HG03571 (cell line): ENCODE measurements at regions not wholly inside any gene's neighbourhood (a gene's known extent, or its start where the extent isn't known, plus 50 kb on each side); places are given as distances from the start of the nearest gene placed in this dataset.

Source experiments
- ATAC-seq: cut with Tn5 transposase; IDR thresholded peaks from one replicate; pipeline ENCODE4 v1.9.1; 2021; ENCODE audit not compliant: unreplicated experiment

- ATAC-seq, result no peak
Measured at GRCh38 chr7:145928937-145929336, 187.7 kb upstream of the CNTNAP2 start.

- ATAC-seq, result no peak
Measured at GRCh38 chr7:145919712-145920111, 196.9 kb upstream of the CNTNAP2 start.

- no peak for ATAC-seq
Measured at GRCh38 chr7:145916776-145917175, 199.8 kb upstream of the CNTNAP2 start.

GRCh38 chr7:145915679-145916078 lies 200.9 kb upstream of the CNTNAP2 start:
- ATAC-seq, result no peak

GRCh38 chr7:145909991-145910513 lies 206.5 kb upstream of the CNTNAP2 start:
- ATAC-seq, result no peak

- ATAC-seq, result no peak
Measured at GRCh38 chr7:145903658-145904057, 212.9 kb upstream of the CNTNAP2 start.

GRCh38 chr7:145902123-145902522 lies 214.5 kb upstream of the CNTNAP2 start:
- no peak for ATAC-seq

GRCh38 chr7:145899938-145900337 lies 216.7 kb upstream of the CNTNAP2 start:
- no peak for ATAC-seq

- no peak for ATAC-seq
Measured at GRCh38 chr7:145893925-145894535, 222.6 kb upstream of the CNTNAP2 start.

- no peak for ATAC-seq
Measured at GRCh38 chr7:145884716-145885514, 231.7 kb upstream of the CNTNAP2 start.

GRCh38 chr7:145876376-145876775 lies 240.2 kb upstream of the CNTNAP2 start:
- ATAC-seq, result no peak

- ATAC-seq, result no peak
Measured at GRCh38 chr7:145875267-145875666, 241.3 kb upstream of the CNTNAP2 start.

GRCh38 chr7:145868935-145869334 lies 247.7 kb upstream of the CNTNAP2 start:
- no peak for ATAC-seq

GRCh38 chr7:145862212-145862611 lies 254.4 kb upstream of the CNTNAP2 start:
- no peak for ATAC-seq

- no peak for ATAC-seq
Measured at GRCh38 chr7:145860809-145861208, 255.8 kb upstream of the CNTNAP2 start.

- no peak for ATAC-seq
Measured at GRCh38 chr7:145850636-145851035, 266.0 kb upstream of the CNTNAP2 start.

- no peak for ATAC-seq
Measured at GRCh38 chr7:145848691-145849090, 267.9 kb upstream of the CNTNAP2 start.

GRCh38 chr7:145845345-145845744 lies 271.3 kb upstream of the CNTNAP2 start:
- ATAC-seq, result no peak

GRCh38 chr7:145839814-145840213 lies 276.8 kb upstream of the CNTNAP2 start:
- no peak for ATAC-seq

GRCh38 chr7:145831616-145832206 lies 284.9 kb upstream of the CNTNAP2 start:
- ATAC-seq, result no peak

- ATAC-seq, result no peak
Measured at GRCh38 chr7:145817687-145818086, 298.9 kb upstream of the CNTNAP2 start.

- no peak for ATAC-seq
Measured at GRCh38 chr7:145812218-145812617, 304.4 kb upstream of the CNTNAP2 start.
